Neuron (in vitro differentiated cells): ENCODE measurements at regions not wholly inside any gene's neighbourhood (a gene's known extent, or its start where the extent isn't known, plus 50 kb on each side); places are given as distances from the start of the nearest gene placed in this dataset.
"Not testable (repeated sequence)": the region's sequence is repeated elsewhere in the genome, so short reads cannot be mapped to it uniquely, and the experiment has no call there.

Experiments used
- H2AFZ ChIP-seq: one replicate; pipeline ENCODE4 v1.6.1; 2013; ENCODE audit warnings: low read depth, mild to moderate bottlenecking, inconsistent platforms, low read length, moderate library complexity
- H3K27me3 ChIP-seq: one replicate; pipeline ENCODE4 v1.6.1; 2013; ENCODE audit warnings: low read length; ENCODE audit not compliant: insufficient read depth
- H3K36me3 ChIP-seq: one replicate; pipeline ENCODE4 v1.6.1; 2013; ENCODE audit warnings: low read length; ENCODE audit not compliant: insufficient read depth
- H3K4me1 ChIP-seq: one replicate; pipeline ENCODE4 v1.6.1; 2013; ENCODE audit warnings: low read length; ENCODE audit not compliant: insufficient read depth
- H3K4me3 ChIP-seq: 2 replicates; pipeline ENCODE4 v1.5.1; 2013; ENCODE audit warnings: mild to moderate bottlenecking, low read length, moderate library complexity
- H3K9me3 ChIP-seq: one replicate; pipeline ENCODE4 v1.6.1; 2013; ENCODE audit warnings: low read length

DNA sequence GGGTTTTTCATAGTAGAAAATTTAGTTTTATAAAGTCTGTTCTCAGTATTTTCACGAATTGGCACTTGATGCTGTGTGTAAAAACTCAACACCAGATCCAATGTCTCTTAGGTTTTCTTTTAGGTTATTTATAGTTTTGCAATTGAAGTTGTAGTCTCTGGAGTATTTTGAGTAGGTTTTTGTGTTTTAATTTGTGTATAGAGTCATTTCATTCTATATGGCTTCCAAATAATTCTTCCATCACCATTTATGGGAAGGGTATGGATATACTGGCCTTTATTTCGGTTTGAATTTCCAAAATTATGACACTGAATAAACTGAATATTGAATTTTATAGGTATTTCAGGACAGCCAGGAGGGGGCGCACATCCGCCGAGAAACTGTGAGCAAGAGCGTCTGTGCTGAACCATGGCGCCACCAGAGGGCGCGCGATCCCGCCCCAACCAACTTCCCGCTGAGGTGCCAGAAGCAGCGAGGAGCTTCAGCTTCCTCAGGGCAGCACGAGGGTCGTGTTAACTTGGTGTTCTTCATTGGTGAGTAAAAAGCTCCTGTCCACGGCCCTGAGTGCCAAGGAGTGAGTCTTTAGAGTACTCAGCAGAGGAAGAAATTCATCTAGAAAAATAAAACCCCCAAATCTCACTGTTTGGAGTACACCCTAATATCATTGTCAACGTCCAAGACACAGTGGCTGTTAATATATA, 207.5 kb downstream of the LMLN start:
- H2AFZ ChIP-seq, H3K27me3 ChIP-seq, H3K9me3 ChIP-seq, H3K4me3 ChIP-seq, H3K36me3 ChIP-seq, H3K4me1 ChIP-seq: not testable (repeated sequence)

DNA sequence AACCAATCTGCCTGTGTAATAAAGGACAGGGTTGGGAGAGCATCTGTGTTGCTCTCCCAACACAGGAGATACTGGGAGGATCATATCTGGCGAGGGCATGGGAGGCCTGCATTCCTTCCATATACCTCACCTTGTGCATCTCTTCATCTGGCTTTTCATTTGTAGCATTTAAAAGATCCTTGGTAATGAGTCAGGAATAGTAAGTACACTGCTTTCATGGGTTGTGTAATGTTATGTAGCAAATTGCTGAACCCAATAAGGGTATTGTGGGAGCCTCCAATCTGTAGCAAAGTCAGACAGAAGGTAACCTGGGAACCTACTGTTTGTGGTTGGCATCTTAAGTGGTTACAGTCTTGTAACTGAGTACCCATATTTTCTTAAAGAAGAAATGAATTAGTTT, 210.8 kb downstream of the LMLN start:
- H2AFZ ChIP-seq, H3K4me3 ChIP-seq, H3K9me3 ChIP-seq, H3K27me3 ChIP-seq, H3K4me1 ChIP-seq, H3K36me3 ChIP-seq: not testable (repeated sequence)

DNA sequence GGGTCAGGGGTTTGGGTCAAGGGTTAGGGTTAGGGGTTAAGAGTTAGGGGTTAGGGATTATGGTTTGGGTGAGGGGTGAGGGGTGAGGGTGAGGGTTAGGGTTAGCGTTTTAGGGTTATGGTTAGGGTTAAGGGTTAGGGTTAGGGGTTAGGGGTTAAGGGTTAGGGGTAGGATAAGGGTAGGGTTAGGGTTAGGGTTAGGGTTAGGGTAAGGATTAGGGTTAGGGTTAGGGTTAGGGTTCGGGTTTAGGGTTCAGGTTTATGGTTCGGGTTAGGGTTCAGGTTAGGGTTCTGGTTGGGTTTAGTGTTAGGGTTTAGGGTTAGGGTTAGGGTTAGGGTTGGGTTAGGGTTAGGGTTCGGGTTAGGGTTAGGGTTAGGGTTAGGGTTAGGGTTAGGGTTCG, 213.1 kb downstream of the LMLN start:
- H3K27me3 ChIP-seq, H2AFZ ChIP-seq, H3K36me3 ChIP-seq, H3K9me3 ChIP-seq, H3K4me3 ChIP-seq, H3K4me1 ChIP-seq: not testable (repeated sequence)

DNA sequence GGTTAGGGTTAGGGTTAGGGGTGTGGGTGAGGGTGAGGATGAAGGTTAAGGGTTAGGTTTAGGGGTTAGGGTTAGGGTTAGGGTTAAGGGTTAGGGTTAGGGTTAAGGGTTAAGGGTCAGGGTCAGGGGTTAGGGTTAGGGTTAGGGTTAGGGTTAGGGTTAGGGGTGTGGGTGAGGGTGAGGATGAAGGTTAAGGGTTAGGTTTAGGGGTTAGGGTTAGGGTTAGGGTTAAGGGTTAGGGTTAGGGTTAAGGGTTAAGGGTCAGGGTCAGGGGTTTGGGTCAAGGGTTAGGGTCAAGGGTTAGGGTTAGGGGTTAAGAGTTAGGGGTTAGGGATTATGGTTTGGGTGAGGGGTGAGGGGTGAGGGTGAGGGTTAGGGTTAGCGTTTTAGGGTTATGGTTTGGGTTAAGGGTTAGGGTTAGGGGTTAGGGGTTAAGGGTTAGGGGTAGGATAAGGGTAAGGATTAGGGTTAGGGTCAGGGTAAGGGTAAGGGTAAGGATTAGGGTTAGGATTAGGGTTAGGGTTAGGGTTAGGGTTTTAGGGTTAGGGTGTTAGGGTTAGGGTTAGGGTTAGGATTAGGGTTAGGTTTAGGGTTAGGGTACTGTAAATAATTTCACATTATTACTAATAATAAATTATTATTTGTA, 214.0 kb downstream of the LMLN start:
- not testable (repeated sequence) for H3K4me1 ChIP-seq, H3K27me3 ChIP-seq, H3K9me3 ChIP-seq, H3K36me3 ChIP-seq, H3K4me3 ChIP-seq, H2AFZ ChIP-seq
